NCI-H524 treated with DMSO at 0.1 percent for 48 hours (cell line): ENCODE measurements at regions not wholly inside any gene's neighbourhood (a gene's known extent, or its start where the extent isn't known, plus 50 kb on each side); places are given as distances from the start of the nearest gene placed in this dataset.

Experiments
- DNase-seq: peaks from one replicate; lab custom pipeline; 2025; lab: John Stamatoyannopoulos, UW

DNA sequence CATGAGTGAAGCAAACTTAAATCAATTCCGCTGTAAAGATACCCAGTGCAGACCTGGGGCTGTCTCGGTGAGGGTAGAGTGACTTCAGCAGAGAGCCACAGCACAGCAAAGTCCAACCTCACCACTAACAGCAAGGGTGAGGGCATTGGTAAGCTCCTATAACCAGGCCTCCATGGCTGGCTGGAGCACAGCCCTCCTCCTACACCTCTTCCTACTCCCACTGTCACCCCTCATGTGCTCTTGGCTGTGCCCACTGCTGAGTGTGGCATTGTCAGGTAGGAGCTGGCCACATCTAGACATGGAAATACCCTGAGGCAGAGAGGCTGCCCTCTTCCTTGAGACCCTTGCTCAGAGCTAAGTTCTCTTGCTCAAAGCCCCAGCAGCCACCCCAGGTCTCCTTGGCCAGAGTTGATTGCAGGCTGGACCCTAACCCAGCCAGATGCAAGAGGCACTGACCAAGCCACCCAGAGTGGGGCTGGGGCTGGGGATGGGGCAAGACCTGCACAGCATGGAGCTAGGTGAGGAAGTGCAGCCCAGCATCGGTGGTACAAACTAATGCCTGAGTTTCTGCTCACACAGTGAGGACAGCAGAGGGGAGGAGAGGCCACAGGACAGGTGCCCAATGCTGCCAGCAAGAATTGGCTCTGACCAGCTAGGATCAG, 77.6 kb upstream of the RAB6C start:
- DNase-seq: no peak

DNA sequence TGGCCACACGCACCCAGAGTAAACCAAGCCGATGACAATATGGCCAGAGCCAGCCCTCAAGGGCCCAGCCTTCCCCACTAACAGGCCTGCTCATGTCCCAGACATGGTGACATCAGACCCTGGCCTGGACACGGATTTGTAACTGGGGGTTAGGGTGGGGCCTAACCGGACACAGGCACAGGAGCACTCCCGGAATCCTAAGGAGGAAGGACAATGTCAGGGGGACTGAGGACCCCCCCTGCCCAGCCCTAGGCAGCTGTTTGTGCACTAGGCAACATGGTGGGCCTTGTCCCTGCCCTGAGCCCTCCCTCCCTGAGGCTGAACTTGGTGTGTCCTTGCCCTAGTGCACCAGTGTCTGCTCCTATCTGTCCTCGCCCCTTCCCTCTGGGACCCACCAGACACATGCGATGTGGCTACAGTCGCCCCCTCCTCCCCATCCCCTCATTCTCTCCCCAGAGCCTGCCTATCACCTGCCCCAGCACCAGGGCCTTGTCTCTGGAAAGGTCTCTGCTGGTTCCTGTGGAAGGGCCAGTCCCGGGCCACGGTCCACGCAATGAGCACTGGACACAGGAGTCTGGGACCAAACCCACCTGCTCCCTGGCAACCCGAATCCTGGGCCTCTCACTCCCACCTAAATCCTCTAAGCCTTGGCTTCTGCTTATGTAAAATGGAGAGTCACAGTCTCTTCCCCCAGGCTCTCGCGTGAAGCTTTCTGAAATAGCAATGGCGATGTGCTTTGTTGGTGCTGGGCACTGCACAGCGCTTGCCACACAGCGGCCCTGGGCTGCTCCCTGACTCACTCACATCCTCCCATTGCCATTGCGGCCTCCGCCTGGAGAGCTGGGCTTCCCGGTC, 76.5 kb upstream of the RAB6C start:
- DNase-seq: no peak

DNA sequence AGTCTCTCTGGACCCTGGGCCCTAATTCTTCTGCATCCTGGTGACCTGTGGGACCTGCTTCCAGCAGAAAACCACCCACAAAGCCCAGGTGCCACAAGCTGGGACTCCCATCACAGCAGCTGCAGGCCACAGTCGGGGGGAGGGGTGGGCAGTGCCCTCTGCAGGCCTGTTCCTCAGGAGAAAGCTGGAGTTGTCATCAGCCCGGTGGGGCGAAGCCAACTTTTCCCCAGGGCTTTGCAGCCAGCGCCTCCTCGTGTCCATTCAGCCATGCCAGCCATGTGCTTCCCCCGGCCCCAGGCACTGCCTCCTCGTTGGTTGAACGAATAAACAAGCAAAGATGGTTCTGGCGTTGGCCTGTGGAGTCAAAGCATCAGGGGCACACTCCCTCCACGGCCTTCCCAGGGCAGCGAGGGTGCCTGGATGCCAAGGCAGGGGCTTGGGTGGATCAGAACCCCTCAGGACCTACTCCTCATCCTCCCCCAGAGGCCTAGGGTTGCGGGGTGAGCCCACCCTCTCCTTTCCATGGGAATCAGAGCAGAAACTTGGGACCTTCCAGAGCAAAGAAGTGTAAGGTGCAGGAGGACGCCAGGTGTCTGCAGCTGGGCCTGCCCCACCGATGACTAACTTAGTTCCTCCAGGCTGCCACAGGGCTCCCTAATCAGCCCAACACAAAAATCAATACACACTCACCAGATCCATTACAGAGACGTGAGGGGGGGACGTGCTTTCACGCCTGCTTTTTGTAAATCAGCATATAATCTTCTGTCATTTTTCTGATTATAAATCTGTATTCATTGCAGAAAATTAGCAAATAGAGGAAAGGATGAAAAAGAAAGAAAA, 75.7 kb upstream of the RAB6C start:
- no peak for DNase-seq

DNA sequence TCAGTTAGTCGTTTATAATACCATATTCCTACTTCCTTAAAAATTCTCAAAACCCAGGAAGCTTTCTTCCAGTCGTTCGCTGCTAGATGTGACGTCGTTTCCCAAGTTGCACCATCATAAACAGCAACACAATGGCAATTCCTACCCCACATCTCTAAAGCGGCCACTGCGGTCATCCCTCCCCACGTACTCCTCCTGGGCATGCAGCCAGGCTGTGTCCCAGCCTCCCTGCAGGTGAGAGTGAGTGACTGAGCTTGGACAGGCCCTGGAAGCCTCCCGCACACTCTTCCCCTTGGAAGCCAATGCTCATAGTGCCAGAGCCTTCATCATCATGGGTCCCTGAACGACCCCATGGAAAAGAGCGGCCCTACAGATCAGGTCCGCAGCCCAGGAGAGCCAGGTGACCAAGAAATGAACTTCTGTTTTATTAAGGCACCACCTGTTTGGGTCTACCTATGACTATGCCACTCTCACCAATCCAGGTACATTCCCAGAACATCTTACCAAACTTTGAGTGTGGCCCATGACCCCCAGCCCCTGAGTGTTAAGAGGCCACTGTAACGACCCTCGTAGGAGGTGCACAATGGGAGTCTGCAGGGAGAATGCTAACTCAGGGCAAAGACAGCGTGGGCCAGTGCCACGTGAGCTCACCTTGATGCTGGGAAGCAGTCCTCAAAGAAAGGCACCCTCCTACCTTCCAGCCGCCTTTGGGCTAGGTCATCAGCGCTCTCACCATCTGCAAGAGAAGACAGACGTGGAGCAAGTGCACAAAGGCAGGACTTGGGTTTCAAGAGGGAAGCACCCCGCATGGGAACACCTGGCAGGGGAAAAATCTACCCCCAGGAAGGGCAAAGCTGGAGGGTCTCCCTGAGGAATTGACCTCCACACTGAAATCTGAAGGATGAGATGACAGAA, 74.7 kb upstream of the RAB6C start:
- no peak for DNase-seq

DNA sequence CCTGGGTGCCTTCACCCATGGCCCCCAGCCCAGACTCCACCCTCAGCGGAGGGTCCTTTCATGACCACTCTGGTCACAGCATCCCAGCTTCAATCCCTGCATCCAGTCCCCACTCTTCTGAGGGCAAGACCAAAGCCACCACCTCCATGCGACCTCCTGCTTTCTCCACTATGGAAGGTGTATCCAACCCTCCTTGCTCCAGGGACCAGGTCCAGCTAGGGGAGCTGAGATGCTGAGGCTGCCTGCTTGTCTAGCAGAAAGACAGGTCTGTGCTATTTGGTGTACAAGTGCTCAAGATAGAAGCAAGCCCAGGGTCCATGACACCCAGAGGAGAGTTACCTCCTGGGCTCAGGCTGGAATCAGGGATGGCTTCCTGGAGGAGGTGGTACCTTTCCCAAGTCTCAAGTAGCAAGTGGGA, 73.8 kb upstream of the RAB6C start:
- DNase-seq: no peak

DNA sequence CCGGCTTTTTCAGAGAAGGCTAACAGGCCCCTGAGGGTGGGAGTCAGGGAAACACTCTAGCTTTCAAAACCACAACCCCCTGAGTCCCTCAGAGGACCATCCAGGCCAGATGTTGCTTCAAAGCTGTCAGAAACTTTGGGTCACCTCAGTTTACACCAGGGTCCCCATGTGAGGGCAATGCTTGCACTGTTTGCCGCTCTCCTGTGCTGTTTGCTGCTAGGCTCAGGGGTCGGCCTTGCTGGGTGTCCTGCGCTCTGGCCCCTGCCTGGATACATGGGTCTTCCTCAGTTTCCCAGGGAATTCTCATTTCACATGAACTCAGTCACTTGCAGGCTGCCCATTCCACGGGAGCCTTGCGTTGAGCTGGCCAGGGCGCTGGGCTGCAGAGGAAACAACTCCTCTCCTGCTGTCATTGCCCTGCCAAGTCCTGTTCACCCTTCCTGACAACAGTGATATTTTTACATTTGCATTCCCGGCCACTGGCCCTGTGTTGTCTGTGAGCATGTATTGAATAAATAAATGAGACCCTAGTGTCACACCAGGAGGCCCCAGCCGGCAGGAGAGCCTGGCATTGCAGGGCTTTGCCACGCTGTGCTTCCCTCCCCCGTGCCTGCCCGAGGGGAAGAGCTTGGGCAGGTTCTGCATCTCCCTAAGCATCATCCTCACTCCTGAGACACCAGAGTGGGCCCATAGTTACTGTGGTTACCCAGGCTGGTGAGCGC, 73.2 kb upstream of the RAB6C start:
- no peak for DNase-seq

DNA sequence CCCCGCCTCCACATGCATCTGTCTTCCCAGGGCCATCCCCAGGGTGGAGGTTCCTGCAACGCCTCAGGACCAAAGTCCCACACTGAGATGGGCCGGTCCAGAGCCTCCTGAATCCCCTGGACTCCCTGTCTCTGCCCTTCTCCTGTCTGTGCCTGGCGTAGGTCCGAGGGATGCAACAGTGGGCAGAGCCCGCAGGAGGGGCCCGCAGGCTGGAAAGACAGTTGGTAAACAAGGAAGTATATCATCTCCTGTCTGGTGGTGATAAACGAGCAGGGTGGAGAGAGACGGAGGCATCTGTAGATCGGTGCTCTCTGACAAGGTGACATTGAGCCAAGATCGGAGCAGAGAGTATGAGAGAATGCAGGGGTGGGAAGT, 72.6 kb upstream of the RAB6C start:
- no peak for DNase-seq

DNA sequence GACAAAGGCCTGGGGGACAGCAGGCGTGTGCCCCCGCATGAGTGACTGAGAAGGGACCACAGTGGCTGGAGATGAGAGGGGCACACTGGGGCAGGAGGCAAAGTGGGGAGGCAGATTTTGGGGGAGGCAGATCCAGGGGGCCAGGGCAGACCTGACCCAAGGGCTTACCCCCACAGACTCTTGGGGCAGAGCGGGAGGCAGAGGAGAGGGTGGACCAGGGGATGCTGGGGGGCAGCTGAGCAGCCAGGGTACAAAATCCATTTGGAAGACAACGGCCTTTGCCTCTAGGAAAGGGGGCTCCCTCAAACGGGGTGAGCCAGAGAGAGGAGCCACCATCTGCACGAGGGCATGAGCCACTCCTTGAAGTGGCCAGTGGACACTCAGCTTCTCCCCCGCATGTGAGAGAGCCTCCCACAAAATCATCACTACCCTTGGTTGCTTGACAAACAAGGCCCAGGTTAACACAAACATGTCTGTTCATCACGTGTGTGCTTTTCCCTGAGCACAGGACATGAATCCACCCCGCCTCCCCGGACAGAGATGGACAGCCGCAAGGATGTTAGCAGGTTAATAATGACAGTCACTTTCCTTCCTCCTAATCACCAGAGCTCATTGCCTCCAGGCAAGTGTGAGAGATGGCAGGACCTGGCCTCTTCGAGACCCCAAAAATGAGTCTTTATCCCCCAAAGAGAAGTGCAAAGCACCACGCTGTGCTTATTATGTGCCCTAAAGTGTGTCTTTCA, 72.0 kb upstream of the RAB6C start:
- DNase-seq: no peak

DNA sequence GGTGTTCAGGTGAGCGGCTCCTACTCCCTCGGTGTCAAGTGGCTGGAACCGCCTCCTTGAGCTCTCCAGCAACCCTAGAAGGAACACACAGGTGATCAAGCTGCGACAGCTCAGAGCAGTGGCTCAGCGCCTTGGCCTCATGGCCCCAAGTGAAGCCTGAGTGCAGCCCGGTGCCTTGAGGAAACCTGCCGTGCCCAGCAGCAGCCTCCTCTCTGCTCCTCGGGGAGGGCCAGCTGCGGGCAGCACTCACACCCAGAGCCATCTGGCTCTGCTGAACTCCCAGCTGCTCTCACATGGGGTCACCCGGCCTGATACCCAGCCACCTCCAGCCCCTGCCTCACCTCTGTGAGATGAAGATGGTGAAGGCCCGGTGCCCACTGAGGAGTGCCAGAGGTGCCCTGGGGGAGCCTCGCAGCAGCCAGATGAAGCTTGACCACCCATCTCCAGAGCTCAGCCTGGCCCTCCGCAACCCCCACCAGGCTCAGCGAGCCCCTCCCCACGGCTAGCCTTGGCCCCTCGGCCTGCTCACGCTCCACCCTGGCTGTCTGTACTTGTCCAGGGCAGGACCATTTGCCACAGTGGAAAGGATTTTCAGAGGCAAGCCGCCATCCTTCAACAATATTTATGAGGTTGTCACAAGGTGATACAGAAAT, 70.6 kb upstream of the RAB6C start:
- no peak for DNase-seq

DNA sequence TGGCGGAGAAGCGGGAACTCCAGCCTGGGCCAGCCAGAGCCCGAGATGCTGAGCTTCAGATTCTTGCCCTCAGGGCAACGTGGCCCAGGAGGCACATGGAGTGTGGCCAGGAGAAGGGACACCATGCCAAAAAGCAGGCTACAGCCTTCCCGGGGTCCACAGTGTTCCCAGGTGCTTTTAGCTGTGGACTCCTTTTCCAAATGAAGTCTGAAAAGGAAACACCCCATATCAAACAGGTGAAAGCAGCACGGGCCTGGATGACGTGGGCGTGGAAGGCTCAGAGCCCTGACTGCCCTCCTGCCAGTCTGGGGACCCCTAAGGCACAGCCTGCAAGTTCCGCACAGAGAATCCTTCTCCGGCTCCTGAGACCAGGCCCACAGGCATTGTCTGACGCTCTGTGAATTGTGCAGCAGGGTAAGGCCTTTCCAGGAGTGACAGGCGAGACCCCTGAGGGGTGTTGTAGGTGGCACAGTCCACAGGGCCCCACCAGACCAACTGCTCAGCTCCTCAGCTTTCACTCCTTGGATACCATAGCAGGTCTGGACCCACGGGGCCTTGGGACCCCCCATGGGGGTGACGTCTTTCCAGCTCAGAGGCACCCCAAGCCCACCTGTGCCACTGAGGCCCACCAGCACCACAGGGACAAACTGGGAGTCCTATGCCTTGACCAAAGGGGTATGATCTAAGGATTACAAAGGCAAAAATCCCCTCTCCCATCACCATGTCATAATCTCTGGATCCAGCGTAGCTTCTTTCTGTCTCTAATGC, 69.6 kb upstream of the RAB6C start:
- DNase-seq: no peak

DNA sequence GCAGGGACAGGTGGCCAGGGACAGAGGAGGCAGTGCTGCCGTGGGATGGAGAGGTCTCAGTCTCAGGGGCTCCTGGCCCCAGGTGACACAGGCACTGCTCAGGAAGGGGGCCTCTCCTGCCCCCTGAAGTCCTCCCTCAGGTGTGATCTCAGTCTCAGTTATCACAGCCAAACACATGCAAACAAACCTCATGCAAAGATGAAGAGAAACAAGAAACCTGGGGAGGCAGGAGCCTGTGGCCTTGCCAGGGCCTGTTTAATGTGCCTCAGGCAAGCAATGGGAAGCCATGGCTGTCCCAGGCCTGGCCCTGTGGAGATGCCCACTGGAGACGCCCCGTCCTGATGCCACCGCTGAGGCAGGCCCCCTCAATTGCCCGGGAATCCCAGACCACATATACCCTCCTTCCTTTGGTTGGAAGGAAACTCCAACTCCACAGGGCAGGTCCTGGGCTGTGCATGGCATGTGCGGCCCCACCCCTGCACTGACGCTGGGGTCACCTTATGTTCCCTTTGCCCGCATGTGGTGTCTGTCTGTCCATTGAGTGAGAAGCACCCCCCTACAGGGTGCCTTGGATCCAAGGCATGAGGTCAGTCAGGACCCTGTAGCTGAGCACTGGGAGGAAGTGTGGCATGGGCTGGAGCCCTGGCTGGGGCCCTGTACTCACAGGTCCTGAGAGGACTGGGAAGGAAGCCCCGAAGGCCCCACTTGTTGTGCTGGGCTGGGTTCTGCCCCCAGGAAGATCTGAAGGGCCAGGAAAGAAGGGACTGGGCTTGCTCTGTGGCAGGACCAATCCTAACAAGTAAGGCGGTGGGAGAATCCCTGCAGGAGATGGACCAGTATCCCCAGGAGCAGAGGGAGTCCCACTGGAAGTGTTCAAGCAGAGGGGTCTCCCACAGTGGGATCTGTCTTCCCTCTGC, 68.8 kb upstream of the RAB6C start:
- no peak for DNase-seq

DNA sequence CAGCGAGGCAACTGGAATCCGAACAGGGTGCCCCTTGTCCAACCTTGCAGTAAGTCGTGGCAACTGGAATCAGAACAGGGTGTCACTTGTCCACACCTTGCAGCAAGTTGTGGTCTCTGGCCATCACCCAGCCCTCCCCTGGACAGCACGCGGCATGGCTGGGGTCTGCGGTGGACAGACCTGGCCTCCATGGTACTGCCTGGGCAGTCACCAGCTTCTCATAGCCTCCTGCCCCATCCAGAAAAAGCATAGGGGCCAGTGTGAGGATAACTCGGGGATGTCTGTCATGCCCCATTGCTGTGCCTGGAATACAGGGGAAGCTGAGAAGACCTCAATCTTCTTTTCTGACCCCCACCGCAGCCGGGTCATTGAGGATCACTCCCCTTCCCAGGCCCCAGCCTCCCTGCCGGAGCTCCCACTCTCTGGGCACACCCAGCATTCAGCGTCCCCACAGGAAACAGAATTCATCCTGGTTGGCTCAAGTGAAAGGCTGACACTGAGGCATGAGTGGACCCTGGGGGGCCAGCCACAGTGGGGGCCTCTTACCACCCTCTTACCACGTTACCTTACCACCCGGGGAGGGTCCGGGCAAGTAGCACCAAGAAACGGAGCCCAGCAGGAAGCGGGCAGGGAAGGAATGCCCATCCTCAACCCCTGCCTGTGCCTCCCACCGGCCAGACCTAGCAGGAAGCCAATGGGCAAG, 68.0 kb upstream of the RAB6C start:
- DNase-seq: no peak

DNA sequence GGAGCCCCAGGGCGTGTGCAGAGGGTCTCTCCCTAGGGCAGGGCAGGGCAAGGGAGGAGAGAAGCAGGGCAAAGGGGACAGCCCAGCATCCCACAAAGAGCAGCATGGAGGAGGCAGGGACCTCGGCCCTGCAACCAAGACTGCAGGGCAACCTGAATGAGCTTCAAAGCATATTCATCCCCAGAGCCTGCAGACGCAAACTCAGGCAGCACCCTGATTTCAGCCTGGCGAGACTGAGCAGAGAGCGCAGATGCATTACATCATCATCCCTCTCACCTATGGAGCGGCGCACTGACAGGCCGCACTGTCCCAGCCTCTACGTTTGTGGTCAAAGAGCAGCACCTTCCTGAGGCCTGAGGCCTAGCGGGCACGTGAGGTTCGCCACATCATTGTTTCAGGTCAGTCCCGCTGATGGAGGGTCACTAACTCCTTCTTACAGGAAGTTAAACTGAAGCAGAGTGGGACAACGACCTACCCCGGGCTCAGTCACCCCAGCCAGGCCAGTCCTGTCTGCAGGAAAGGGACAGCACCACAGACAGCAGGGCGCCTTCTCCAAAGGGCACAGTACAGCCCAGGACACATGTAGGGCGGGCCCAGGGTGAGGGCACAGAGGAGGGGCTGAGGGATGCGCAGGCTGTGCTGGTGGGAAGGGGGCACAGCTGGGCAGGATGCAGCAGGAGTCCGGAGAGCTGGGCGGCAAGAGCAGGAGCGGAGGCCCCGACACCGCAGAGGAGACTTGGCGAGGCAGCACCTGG, 67.2 kb upstream of the RAB6C start:
- no peak for DNase-seq

DNA sequence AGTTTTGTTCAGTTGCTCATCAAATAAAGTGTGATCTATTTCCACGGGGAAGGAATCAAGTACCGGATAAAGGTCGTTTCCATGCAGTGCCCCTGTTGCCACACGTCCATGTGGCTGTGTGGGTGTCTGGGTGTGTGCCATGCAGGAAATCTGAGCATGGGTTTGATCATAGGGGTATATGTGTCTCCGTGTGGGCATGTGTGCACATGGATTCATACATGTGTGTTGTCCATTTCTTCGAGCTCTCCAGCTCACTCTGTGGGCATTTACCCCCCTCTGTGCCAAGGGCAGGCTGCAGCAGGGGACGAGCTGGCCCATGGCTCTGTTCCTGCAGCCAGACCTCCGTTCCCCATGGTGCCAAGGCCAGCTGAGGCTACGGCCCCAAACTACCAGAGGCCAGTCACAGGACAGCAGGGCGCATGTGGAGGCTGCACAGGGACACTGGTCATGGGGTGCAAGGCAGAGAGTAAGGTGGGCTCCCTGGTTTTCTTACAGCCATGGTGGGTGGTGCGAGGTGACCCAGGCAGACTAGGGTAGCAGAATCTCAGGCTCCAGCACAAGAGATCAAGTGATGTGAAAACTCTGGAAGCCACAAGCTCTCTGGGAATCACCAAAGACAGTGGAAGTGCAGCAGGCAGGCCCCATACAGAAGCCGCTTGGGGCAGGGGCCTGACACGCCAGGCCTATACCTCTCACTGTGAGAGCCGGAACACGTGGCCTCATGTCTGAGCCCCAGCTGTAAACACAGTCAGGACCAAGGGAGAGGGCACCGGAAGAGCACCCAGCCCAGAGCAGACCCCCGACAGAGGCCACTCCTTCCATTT, 66.4 kb upstream of the RAB6C start:
- no peak for DNase-seq

DNA sequence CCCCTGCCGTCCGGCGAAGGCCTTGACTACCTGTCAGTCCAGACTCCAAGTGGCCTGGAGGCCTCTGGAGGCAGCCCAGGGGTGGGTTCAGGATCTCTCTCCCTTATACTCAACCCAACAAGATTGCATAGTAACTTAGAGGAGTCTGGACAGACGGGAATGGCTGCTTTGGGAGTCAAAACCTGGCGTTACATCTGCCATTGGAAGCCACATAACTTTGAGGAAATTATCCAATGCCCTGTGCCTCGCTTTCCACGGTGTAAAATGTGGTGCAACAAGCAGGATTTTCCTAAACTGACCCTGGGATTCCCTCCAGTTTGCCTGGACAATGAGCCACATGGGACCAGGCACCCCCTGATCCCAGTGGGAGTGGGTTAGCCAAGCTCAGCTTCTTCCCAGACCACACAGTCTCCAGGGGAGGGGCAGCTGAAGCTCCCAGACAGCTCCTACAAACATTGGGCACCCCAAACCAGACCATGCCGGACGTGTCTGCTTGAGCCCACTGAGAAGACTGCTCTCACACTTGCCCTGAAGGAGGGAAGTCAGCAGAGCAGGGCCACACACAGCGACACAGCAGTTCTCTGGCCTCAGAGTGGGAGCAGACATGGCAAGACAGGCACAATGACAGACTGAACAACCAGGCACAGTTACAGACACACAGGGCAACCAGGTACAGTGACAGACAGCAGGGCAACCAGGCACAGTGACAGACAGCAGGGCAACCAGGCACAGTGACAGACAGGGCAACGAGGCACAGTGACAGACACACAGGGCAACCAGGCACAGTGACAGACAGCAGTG, 65.6 kb upstream of the RAB6C start:
- DNase-seq: no peak
